ENCODE measurements at regions not wholly inside any gene's neighbourhood (a gene's known extent, or its start where the extent isn't known, plus 50 kb on each side); places are given as distances from the start of the nearest gene placed in this dataset.

DNA sequence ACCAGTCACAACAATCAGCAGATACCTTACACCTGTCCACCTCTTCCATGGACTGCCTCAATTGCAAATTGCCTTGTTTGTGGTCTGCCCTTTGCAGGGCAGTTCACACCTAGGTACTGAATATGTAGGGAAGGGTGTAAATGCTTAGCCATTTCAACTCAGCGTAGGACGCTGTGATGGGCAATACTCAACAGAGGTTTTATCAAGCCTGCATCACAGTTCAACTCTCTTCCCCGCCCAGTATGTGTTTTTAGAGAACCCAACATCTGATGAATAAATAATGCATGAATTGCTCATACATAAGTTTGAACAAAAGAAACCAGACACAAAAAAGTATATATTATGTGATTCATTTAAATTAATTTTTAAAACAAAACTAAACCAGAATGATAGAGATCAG lies 124.4 kb downstream of the P2RY1 start:
- WGBS (ENCODE audit: extremely low coverage, insufficient coverage, low lambda C conversion rate), result no CpG with 5 or more reads among the region's 3 CpGs
- no peak overlapping the region for H2AK5ac ChIP-seq (ENCODE audit: low read length)
- no peak overlapping the region for H3K18ac ChIP-seq (ENCODE audit: low read length)
- no peak overlapping the region for H4K5ac ChIP-seq (ENCODE audit: low read length)
- H4K8ac ChIP-seq (ENCODE audit: low read depth, low read length), result no peak overlapping the region
- no peaks in the 10 kb centered on the region for H3K79me1 ChIP-seq (ENCODE audit: low read length)
- no peak overlapping the region for H3K56ac ChIP-seq (ENCODE audit: low read length)
- no peak overlapping the region for H2BK5ac ChIP-seq (ENCODE audit: low read length)
- no peaks in the 10 kb centered on the region for H3K79me2 ChIP-seq (ENCODE audit: control insufficient read depth, insufficient read depth, low read length)
- no peak overlapping the region for H3K4ac ChIP-seq (ENCODE audit: low read depth, low read length)
- no peak overlapping the region for H2BK15ac ChIP-seq (replicated peaks; ENCODE audit: low read depth)
- H3K4me3 ChIP-seq (ENCODE audit: low read length), result no peak overlapping the region
- H3K9ac ChIP-seq (ENCODE audit: low read length), result no peak overlapping the region
- H2BK120ac ChIP-seq (ENCODE audit: low read depth, low read length), result no peak overlapping the region
- no peaks in the 10 kb centered on the region for H3K27me3 ChIP-seq (ENCODE audit: insufficient read depth, low read length, poor library complexity)
- no peaks in the 10 kb centered on the region for H3K4me1 ChIP-seq (ENCODE audit: control insufficient read depth, low read depth, low read length)
- no peaks in the 10 kb centered on the region for H3K36me3 ChIP-seq (ENCODE audit: control insufficient read depth, insufficient read depth, low read length)
- DNase-seq, result no peak
- no peak overlapping the region for H3K4me2 ChIP-seq (ENCODE audit: low read length)
- H3K27ac ChIP-seq (ENCODE audit: low read depth, low read length), result no peak overlapping the region
- H3K23ac ChIP-seq (ENCODE audit: low read length), result no peak overlapping the region

DNA sequence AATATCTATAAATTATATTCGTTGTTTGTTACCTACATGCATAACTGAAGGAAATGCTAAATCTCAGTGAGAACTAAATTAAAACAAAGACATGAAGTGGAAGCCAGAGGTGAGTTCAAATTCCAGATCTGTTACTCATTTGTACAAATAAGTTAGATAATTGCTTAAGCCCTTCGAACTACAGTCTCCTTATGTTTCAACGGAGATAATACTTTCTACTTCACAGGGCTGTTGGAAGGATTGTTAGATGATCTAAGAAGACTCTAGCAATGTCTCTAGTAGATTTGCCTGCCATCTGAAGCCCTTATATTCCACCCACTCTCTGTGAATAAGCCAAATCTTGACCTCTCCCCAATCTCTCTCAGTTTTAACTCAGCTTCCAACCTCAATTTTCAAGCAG lies 125.8 kb downstream of the P2RY1 start:
- no peaks in the 10 kb centered on the region for H3K79me2 ChIP-seq (ENCODE audit: control insufficient read depth, insufficient read depth, low read length)

DNA sequence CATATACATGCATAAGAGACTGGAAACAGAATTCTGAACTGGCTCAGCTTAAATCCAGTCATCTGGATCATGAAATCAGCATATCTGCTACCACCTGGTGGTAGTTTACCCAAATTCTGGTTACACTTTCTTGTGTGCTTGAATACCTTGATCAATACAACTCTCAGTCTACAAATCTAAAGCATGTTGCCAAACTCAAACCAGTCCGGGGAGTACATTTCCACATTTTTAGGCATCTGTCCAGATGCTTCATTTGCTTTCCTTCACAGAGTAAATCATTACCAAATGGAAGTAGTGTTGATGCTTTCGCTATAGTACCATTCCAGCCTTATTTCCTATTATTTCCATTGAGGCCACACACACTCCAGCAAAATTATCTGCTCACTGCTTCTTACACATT lies 126.4 kb downstream of the P2RY1 start:
- Histone ChIP-seq H3K79me2 (ENCODE audit: control insufficient read depth, insufficient read depth, low read length) (no peaks in the 10 kb centered on the region), H3K36me3 (ENCODE audit: control insufficient read depth, insufficient read depth, low read length) (no peaks in the 10 kb centered on the region), H3K18ac (ENCODE audit: low read length) (no peak overlapping the region), H2BK5ac (ENCODE audit: low read length) (no peak overlapping the region), H3K4ac (ENCODE audit: low read depth, low read length) (no peak overlapping the region), H3K27ac (ENCODE audit: low read depth, low read length) (no peak overlapping the region), H3K4me1 (ENCODE audit: control insufficient read depth, low read depth, low read length) (no peaks in the 10 kb centered on the region), H2BK15ac (replicated peaks; ENCODE audit: low read depth) (no peak overlapping the region), H3K9ac (ENCODE audit: low read length) (no peak overlapping the region), H4K5ac (ENCODE audit: low read length) (no peak overlapping the region), H3K56ac (ENCODE audit: low read length) (no peak overlapping the region), H4K8ac (ENCODE audit: low read depth, low read length) (no peak overlapping the region), H3K79me1 (ENCODE audit: low read length) (no peaks in the 10 kb centered on the region), H3K27me3 (ENCODE audit: insufficient read depth, low read length, poor library complexity) (no peaks in the 10 kb centered on the region), H3K4me2 (ENCODE audit: low read length) (no peak overlapping the region), H3K4me3 (ENCODE audit: low read length) (no peak overlapping the region), H2AK5ac (ENCODE audit: low read length) (no peak overlapping the region), H3K23ac (ENCODE audit: low read length) (no peak overlapping the region), H2BK120ac (ENCODE audit: low read depth, low read length) (no peak overlapping the region)
- WGBS (ENCODE audit: extremely low coverage, insufficient coverage, low lambda C conversion rate), result no CpG with 5 or more reads among the region's 2 CpGs
- DNase-seq, result peak; percentile 60

More for the DNA sequence above, 125.8 kb downstream of the P2RY1 start:
- H3K9ac ChIP-seq (ENCODE audit: low read length), result no peak overlapping the region
- H3K79me1 ChIP-seq (ENCODE audit: low read length), result no peaks in the 10 kb centered on the region
- no peak overlapping the region for H3K4me2 ChIP-seq (ENCODE audit: low read length)
- no peak overlapping the region for H3K27ac ChIP-seq (ENCODE audit: low read depth, low read length)
- no peak overlapping the region for H4K5ac ChIP-seq (ENCODE audit: low read length)
- H3K4ac ChIP-seq (ENCODE audit: low read depth, low read length), result no peak overlapping the region
- no peaks in the 10 kb centered on the region for H3K27me3 ChIP-seq (ENCODE audit: insufficient read depth, low read length, poor library complexity)
- H2BK5ac ChIP-seq (ENCODE audit: low read length), result no peak overlapping the region
- H2BK120ac ChIP-seq (ENCODE audit: low read depth, low read length), result no peak overlapping the region
- no peak overlapping the region for H4K8ac ChIP-seq (ENCODE audit: low read depth, low read length)
- no peak overlapping the region for H2AK5ac ChIP-seq (ENCODE audit: low read length)
- H3K4me1 ChIP-seq (ENCODE audit: control insufficient read depth, low read depth, low read length), result no peaks in the 10 kb centered on the region
- H3K36me3 ChIP-seq (ENCODE audit: control insufficient read depth, insufficient read depth, low read length), result no peaks in the 10 kb centered on the region
- H3K56ac ChIP-seq (ENCODE audit: low read length), result no peak overlapping the region
- DNase-seq, result no peak
- WGBS (ENCODE audit: extremely low coverage, insufficient coverage, low lambda C conversion rate), result no CpG with 5 or more reads among the region's 3 CpGs
- H3K18ac ChIP-seq (ENCODE audit: low read length), result no peak overlapping the region
- H3K23ac ChIP-seq (ENCODE audit: low read length), result no peak overlapping the region
- H2BK15ac ChIP-seq (replicated peaks; ENCODE audit: low read depth), result no peak overlapping the region
- H3K4me3 ChIP-seq (ENCODE audit: low read length), result no peak overlapping the region

DNA sequence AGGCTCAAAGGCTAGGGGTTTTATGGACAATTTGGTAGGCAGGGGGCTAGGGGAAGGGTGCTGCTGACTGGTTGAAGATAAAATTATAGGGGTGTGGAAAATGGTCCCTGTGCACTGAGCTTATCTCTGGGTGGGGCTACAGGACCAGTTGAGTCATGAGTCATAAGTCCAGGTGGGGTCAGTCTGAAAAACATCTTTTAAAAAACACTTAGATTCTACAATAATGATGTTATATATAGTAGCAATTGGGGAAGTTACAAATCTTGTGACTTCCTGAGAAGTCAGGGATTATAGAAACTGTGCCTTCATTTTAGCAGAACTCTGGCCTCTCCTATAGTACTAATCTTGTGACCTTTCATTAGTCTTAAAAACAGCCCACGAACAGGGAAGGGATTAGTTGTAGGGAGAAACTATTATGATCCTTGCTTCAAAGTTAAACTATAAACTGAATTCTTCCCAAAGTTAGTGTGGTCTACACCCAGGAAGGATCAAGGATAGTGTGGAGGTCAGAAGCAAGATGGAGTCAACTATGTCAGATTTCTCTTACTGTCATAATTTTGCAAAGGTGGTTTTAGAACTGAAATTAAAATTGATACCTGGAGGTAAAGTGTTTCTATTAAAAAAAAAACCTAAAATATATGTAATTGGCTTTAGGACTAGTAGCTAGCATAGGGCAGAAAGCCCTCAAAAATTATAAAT lies 130.1 kb downstream of the P2RY1 start:
- Histone ChIP-seq H3K23ac (ENCODE audit: low read length) (no peak overlapping the region), H3K18ac (ENCODE audit: low read length) (no peak overlapping the region), H2BK5ac (ENCODE audit: low read length) (no peak overlapping the region), H2AK5ac (ENCODE audit: low read length) (no peak overlapping the region), H3K27me3 (ENCODE audit: insufficient read depth, low read length, poor library complexity) (no peaks in the 10 kb centered on the region), H3K9ac (ENCODE audit: low read length) (no peak overlapping the region), H4K5ac (ENCODE audit: low read length) (no peak overlapping the region), H3K4ac (ENCODE audit: low read depth, low read length) (no peak overlapping the region), H3K27ac (ENCODE audit: low read depth, low read length) (no peak overlapping the region), H3K4me3 (ENCODE audit: low read length) (no peak overlapping the region), H3K56ac (ENCODE audit: low read length) (no peak overlapping the region), H2BK15ac (replicated peaks; ENCODE audit: low read depth) (no peak overlapping the region), H4K8ac (ENCODE audit: low read depth, low read length) (no peak overlapping the region), H3K4me2 (ENCODE audit: low read length) (no peak overlapping the region), H3K79me2 (ENCODE audit: control insufficient read depth, insufficient read depth, low read length) (no peaks in the 10 kb centered on the region), H2BK120ac (ENCODE audit: low read depth, low read length) (no peak overlapping the region), H3K4me1 (ENCODE audit: control insufficient read depth, low read depth, low read length) (no peaks in the 10 kb centered on the region), H3K36me3 (ENCODE audit: control insufficient read depth, insufficient read depth, low read length) (no peaks in the 10 kb centered on the region), H3K79me1 (ENCODE audit: low read length) (no peaks in the 10 kb centered on the region)
- WGBS (ENCODE audit: extremely low coverage, insufficient coverage, low lambda C conversion rate), result no CpG with 5 or more reads among the region's 1 CpG
- DNase-seq, result no peak

DNA sequence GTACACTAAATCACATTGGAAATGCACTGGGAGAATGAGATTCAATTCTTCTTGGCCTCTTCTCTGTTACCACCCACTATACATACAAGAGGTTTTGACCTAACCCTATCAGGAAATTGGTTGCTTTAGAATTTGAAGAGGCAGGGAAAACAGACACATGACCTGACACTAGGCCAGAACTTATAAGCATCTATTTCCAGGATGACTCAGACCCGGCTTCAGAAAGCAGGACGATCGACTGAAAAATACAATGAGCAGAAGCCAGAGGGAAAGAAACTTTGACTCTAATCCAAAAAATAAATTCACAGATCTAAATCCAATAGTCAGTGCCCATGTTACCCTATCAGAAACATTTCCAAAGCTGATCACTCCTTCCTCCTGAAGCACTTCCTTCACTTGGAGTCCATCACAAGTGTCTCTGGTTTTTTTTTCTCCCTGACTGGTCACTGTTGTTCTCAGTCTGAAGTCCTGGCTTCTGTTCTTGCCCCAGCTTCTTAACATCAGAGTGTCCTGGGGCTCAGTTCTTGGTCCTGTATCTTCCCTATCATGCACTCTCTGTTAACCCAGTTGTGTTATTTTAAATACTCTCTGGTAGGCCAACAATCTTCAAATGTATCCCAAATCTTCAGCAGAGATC lies 133.6 kb downstream of the P2RY1 start:
- H3K4me1 ChIP-seq (ENCODE audit: control insufficient read depth, low read depth, low read length), result no peaks in the 10 kb centered on the region
- no peak for DNase-seq
- H3K9ac ChIP-seq (ENCODE audit: low read length), result no peak overlapping the region
- no peak overlapping the region for H3K23ac ChIP-seq (ENCODE audit: low read length)
- H3K18ac ChIP-seq (ENCODE audit: low read length), result no peak overlapping the region
- no peak overlapping the region for H2BK5ac ChIP-seq (ENCODE audit: low read length)
- no peak overlapping the region for H4K8ac ChIP-seq (ENCODE audit: low read depth, low read length)
- no peak overlapping the region for H3K27ac ChIP-seq (ENCODE audit: low read depth, low read length)
- H2BK15ac ChIP-seq (replicated peaks; ENCODE audit: low read depth), result no peak overlapping the region
- no peak overlapping the region for H2BK120ac ChIP-seq (ENCODE audit: low read depth, low read length)
- H3K4me2 ChIP-seq (ENCODE audit: low read length), result no peak overlapping the region
- no peak overlapping the region for H3K56ac ChIP-seq (ENCODE audit: low read length)
- H3K27me3 ChIP-seq (ENCODE audit: insufficient read depth, low read length, poor library complexity), result no peaks in the 10 kb centered on the region
- H3K4ac ChIP-seq (ENCODE audit: low read depth, low read length), result no peak overlapping the region
- H3K79me2 ChIP-seq (ENCODE audit: control insufficient read depth, insufficient read depth, low read length), result no peaks in the 10 kb centered on the region
- no peak overlapping the region for H4K5ac ChIP-seq (ENCODE audit: low read length)
- no peak overlapping the region for H3K4me3 ChIP-seq (ENCODE audit: low read length)
- no peaks in the 10 kb centered on the region for H3K36me3 ChIP-seq (ENCODE audit: control insufficient read depth, insufficient read depth, low read length)
- no peak overlapping the region for H2AK5ac ChIP-seq (ENCODE audit: low read length)
- H3K79me1 ChIP-seq (ENCODE audit: low read length), result no peaks in the 10 kb centered on the region
- WGBS (ENCODE audit: extremely low coverage, insufficient coverage, low lambda C conversion rate), result no CpG with 5 or more reads among the region's 3 CpGs

Measured in mesendoderm (in vitro differentiated cells).